K562 (cell line): ENCODE measurements at regions not wholly inside any gene's neighbourhood (a gene's known extent, or its start where the extent isn't known, plus 50 kb on each side); places are given as distances from the start of the nearest gene placed in this dataset.

Experiments used
- ATF4 ChIP-seq: fragments of 450-650 bp; formaldehyde crosslinking; IDR thresholded peaks from 2 replicates; pipeline ENCODE4 v1.4.0; 2022; ENCODE audit warnings: mild to moderate bottlenecking, moderate library complexity
- CHD2 ChIP-seq: IDR thresholded peaks from 2 replicates; pipeline ENCODE4 v1.6.1; 2011; ENCODE audit warnings: low read depth, low read length
- CREB5 ChIP-seq: fragments of 250-450 bp; sonication (Bioruptor Pico); IDR thresholded peaks from 2 replicates; pipeline ENCODE4 v1.5.0; 2020; ENCODE audit warnings: mild to moderate bottlenecking
- DMBX1 ChIP-seq: fragments of 250-450 bp; sonication (Bioruptor Pico); IDR thresholded peaks from 2 replicates; pipeline ENCODE4 v1.8.0; 2022; ENCODE audit warnings: inconsistent platforms, mild to moderate bottlenecking, moderate library complexity, borderline replicate concordance
- FOSL1 ChIP-seq: fragments of 200-800 bp; sonication (Bioruptor generic); conservative IDR thresholded peaks from 2 replicates; pipeline ENCODE4 v1.6.1; 2016; ENCODE audit warnings: missing genetic modification characterization, missing compliant biosample characterization
- HCFC1 ChIP-seq: IDR thresholded peaks from 2 replicates; pipeline ENCODE4 v1.6.1; 2012; ENCODE audit warnings: low read depth, low read length, improper control_type of control experiment
- KLF13 ChIP-seq: fragments of 450-650 bp; IDR thresholded peaks from 2 replicates; pipeline ENCODE4 v1.6.1; 2016; ENCODE audit warnings: missing genetic modification characterization, low read depth, mild to moderate bottlenecking, missing compliant biosample characterization, moderate library complexity, borderline replicate concordance
- MAFF ChIP-seq: IDR thresholded peaks from 2 replicates; pipeline ENCODE4 v1.6.1; 2012; ENCODE audit warnings: low read length, improper control_type of control experiment
- SMARCA4 ChIP-seq: fragments of 450-650 bp; IDR thresholded peaks from 2 replicates; pipeline ENCODE4 v1.6.1; 2016
- ZBTB8A ChIP-seq: fragments of 450-650 bp; IDR thresholded peaks from 2 replicates; pipeline ENCODE4 v1.6.1; 2018; ENCODE audit warnings: mild to moderate bottlenecking, moderate library complexity; ENCODE audit not compliant: partially characterized antibody
- TF ChIP-seq, protein P1 (sequence below): fragments of 450-650 bp; formaldehyde crosslinking; conservative IDR thresholded peaks from 2 replicates; pipeline ENCODE4 v1.4.0; 2022; ENCODE audit warnings: mild to moderate bottlenecking, missing genetic modification characterization
- TF ChIP-seq, protein P2 (sequence below), 3 experiments: fragments of 200-800 bp in 1 of 3; fragments of 250-450 bp in 1 of 3; fragments of 450-650 bp in 1 of 3; sonication (Bioruptor Pico) in 1 of 3; sonication (Bioruptor generic) in 1 of 3; formaldehyde crosslinking in 1 of 3; IDR thresholded peaks; 2 replicates each; pipeline versions ENCODE4 v1.6.1 to v1.8.0; 2016 to 2022; ENCODE audit warnings: mild to moderate bottlenecking in 2 of 3, missing genetic modification characterization in 2 of 3, missing compliant biosample characterization in 1 of 3, moderate library complexity in 1 of 3
- TF ChIP-seq, protein P3 (sequence below): fragments of 200-800 bp; sonication (Bioruptor generic); IDR thresholded peaks from 2 replicates; pipeline ENCODE4 v1.6.1; 2017; ENCODE audit warnings: missing genetic modification characterization, missing compliant biosample characterization

GRCh38 chrX:15946783-15947580 lies 92.4 kb upstream of the AP1S2 start (continued):
- TF ChIP-seq, protein P1, sequence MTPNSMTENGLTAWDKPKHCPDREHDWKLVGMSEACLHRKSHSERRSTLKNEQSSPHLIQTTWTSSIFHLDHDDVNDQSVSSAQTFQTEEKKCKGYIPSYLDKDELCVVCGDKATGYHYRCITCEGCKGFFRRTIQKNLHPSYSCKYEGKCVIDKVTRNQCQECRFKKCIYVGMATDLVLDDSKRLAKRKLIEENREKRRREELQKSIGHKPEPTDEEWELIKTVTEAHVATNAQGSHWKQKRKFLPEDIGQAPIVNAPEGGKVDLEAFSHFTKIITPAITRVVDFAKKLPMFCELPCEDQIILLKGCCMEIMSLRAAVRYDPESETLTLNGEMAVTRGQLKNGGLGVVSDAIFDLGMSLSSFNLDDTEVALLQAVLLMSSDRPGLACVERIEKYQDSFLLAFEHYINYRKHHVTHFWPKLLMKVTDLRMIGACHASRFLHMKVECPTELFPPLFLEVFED (CRISPR knock-in tag): no peak
- TF ChIP-seq KLF13 (tag): no peak
- TF ChIP-seq, protein P2, sequence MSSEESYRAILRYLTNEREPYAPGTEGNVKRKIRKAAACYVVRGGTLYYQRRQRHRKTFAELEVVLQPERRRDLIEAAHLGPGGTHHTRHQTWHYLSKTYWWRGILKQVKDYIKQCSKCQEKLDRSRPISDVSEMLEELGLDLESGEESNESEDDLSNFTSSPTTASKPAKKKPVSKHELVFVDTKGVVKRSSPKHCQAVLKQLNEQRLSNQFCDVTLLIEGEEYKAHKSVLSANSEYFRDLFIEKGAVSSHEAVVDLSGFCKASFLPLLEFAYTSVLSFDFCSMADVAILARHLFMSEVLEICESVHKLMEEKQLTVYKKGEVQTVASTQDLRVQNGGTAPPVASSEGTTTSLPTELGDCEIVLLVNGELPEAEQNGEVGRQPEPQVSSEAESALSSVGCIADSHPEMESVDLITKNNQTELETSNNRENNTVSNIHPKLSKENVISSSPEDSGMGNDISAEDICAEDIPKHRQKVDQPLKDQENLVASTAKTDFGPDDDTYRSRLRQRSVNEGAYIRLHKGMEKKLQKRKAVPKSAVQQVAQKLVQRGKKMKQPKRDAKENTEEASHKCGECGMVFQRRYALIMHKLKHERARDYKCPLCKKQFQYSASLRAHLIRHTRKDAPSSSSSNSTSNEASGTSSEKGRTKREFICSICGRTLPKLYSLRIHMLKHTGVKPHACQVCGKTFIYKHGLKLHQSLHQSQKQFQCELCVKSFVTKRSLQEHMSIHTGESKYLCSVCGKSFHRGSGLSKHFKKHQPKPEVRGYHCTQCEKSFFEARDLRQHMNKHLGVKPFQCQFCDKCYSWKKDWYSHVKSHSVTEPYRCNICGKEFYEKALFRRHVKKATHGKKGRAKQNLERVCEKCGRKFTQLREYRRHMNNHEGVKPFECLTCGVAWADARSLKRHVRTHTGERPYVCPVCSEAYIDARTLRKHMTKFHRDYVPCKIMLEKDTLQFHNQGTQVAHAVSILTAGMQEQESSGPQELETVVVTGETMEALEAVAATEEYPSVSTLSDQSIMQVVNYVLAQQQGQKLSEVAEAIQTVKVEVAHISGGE (CRISPR knock-in tag; IDR thresholded peaks at IDR 0.05): 0 out of 6 replicates have a peak, but pooled peaks of 1 of the 3 experiments have one; percentile 0
- TF ChIP-seq ATF4 (CRISPR knock-in tag): no peak
- TF ChIP-seq HCFC1: no peak
- TF ChIP-seq DMBX1 (CRISPR knock-in tag): no peak
- no peak for TF ChIP-seq ZBTB8A
- peak; percentile 64 for TF ChIP-seq FOSL1 (tag)
- TF ChIP-seq MAFF: no peak
- TF ChIP-seq CHD2: no peak
- no peak for TF ChIP-seq CREB5 (CRISPR knock-in tag)
- TF ChIP-seq, protein P3, sequence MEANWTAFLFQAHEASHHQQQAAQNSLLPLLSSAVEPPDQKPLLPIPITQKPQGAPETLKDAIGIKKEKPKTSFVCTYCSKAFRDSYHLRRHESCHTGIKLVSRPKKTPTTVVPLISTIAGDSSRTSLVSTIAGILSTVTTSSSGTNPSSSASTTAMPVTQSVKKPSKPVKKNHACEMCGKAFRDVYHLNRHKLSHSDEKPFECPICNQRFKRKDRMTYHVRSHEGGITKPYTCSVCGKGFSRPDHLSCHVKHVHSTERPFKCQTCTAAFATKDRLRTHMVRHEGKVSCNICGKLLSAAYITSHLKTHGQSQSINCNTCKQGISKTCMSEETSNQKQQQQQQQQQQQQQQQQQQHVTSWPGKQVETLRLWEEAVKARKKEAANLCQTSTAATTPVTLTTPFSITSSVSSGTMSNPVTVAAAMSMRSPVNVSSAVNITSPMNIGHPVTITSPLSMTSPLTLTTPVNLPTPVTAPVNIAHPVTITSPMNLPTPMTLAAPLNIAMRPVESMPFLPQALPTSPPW (CRISPR knock-in tag): peak; percentile 1; the same call in 1 of the 2 replicates
- no peak for TF ChIP-seq SMARCA4
